Trophoblast cell (in vitro differentiated cells and primary cell): ENCODE measurements at regions not wholly inside any gene's neighbourhood (a gene's known extent, or its start where the extent isn't known, plus 50 kb on each side); places are given as distances from the start of the nearest gene placed in this dataset.

Experiments used
- DNase-seq, 2 donors: peaks; one replicate each; pipeline ENCODE4 v3.0.0-alpha.2; 2016
- H2AFZ ChIP-seq: 2 replicates; pipeline ENCODE4 v1.6.1; 2013; ENCODE audit warnings: low read length, moderate library complexity, mild to moderate bottlenecking; ENCODE audit not compliant: insufficient read depth, poor library complexity
- H2AK5ac ChIP-seq: 2 replicates; pipeline ENCODE4 v1.6.1; 2013; ENCODE audit warnings: mild to moderate bottlenecking, low read length
- H2BK120ac ChIP-seq: 2 replicates; pipeline ENCODE4 v1.6.1; 2013; ENCODE audit warnings: low read length, mild to moderate bottlenecking, moderate library complexity; ENCODE audit not compliant: insufficient read depth, poor library complexity
- H2BK12ac ChIP-seq: 2 replicates; pipeline ENCODE4 v1.6.1; 2013; ENCODE audit warnings: mild to moderate bottlenecking, low read length, moderate library complexity
- H2BK5ac ChIP-seq: 2 replicates; pipeline ENCODE4 v1.6.1; 2013; ENCODE audit warnings: low read length, low read depth, moderate library complexity, mild to moderate bottlenecking; ENCODE audit not compliant: poor library complexity
- H3K14ac ChIP-seq: 2 replicates; pipeline ENCODE4 v1.6.1; 2013; ENCODE audit warnings: mild to moderate bottlenecking, low read length
- H3K18ac ChIP-seq: 2 replicates; pipeline ENCODE4 v1.6.1; 2013; ENCODE audit warnings: mild to moderate bottlenecking, low read length
- H3K23ac ChIP-seq: 2 replicates; pipeline ENCODE4 v1.6.1; 2013; ENCODE audit warnings: low read length
- H3K27ac ChIP-seq: 2 replicates; pipeline ENCODE4 v1.5.1; 2013; ENCODE audit warnings: low read depth, mild to moderate bottlenecking, inconsistent platforms, low read length, moderate library complexity
- H3K27me3 ChIP-seq: 2 replicates; pipeline ENCODE4 v1.6.1; 2013; ENCODE audit warnings: inconsistent platforms, mild to moderate bottlenecking, low read length, moderate library complexity; ENCODE audit not compliant: insufficient read depth
- H3K36me3 ChIP-seq, 2 experiments: 1 replicate in 1 of 2; 2 replicates in 1 of 2; pipeline ENCODE4 v1.6.1; 2013; ENCODE audit warnings: low read length in 2 of 2, mild to moderate bottlenecking in 2 of 2, moderate library complexity in 1 of 2; ENCODE audit not compliant: insufficient read depth in 2 of 2, control insufficient read depth in 1 of 2
- H3K4ac ChIP-seq: 2 replicates; pipeline ENCODE4 v1.6.1; 2013; ENCODE audit warnings: low read depth, mild to moderate bottlenecking, low read length, moderate library complexity
- H3K4me1 ChIP-seq, 2 experiments: 1 replicate in 1 of 2; 2 replicates in 1 of 2; pipeline ENCODE4 v1.6.1; 2013; ENCODE audit warnings: low read length in 2 of 2, mild to moderate bottlenecking in 2 of 2, moderate library complexity in 1 of 2; ENCODE audit not compliant: insufficient read depth in 2 of 2, control insufficient read depth in 1 of 2
- H3K4me2 ChIP-seq: 2 replicates; pipeline ENCODE4 v1.6.1; 2013; ENCODE audit warnings: inconsistent platforms, mild to moderate bottlenecking, low read length, moderate library complexity
- H3K4me3 ChIP-seq: 2 replicates; pipeline ENCODE4 v1.5.1; 2013; ENCODE audit warnings: mild to moderate bottlenecking, low read depth, low read length, inconsistent platforms
- H3K79me1 ChIP-seq: one replicate; pipeline ENCODE4 v1.6.1; 2013; ENCODE audit warnings: low read length
- H3K79me2 ChIP-seq: 2 replicates; pipeline ENCODE4 v1.6.1; 2013; ENCODE audit warnings: low read length, mild to moderate bottlenecking; ENCODE audit not compliant: control insufficient read depth, insufficient read depth, poor library complexity
- H3K9ac ChIP-seq: 2 replicates; pipeline ENCODE4 v1.6.1; 2013; ENCODE audit warnings: mild to moderate bottlenecking, low read length
- H3K9me3 ChIP-seq: 2 replicates; pipeline ENCODE4 v1.6.1; 2013; ENCODE audit warnings: low read depth, mild to moderate bottlenecking, control low read depth, inconsistent platforms, low read length; ENCODE audit not compliant: insufficient read depth
- H4K12ac ChIP-seq: 2 replicates; pipeline ENCODE4 v1.6.1; 2013; ENCODE audit warnings: low read depth, mild to moderate bottlenecking, low read length, moderate library complexity
- H4K8ac ChIP-seq: 2 replicates; pipeline ENCODE4 v1.6.1; 2013; ENCODE audit warnings: low read depth, mild to moderate bottlenecking, low read length, moderate library complexity
- H4K91ac ChIP-seq: one replicate; pipeline ENCODE4 v1.6.1; 2013; ENCODE audit warnings: low read depth, mild to moderate bottlenecking, low read length, moderate library complexity
- WGBS: extraction: QIAGEN DNeasy Blood & Tissue Kit; methylation state at CpG from one replicate; pipeline ENCODE4 v1.1.7; 2013; ENCODE audit warnings: missing lambda C conversion rate; ENCODE audit not compliant: insufficient read length, insufficient coverage; ENCODE audit errors: extremely low coverage; 5-methylcytosine and 5-hydroxymethylcytosine counted together

DNA sequence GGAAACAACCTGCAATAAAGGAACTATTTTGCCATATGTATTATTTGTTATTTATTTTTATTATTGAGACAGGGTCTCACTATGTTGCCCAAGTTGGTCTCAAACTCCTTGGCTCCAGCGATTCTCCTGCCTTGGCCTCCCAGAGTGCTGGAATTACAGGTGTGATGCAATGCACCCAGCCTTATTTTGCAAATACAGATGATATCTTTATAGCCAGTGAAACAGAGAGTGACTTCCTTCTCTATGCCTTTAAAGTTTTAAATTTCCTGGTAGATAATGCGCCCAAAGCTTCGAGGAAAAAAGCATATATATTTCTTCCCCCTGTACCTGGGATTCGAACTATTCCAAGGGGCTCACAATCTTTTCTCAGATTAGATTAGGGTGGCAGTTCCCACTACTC lies 601.1 kb upstream of the HTR2C start:
- H2BK12ac ChIP-seq = no peak overlapping the region
- no peak overlapping the region for H4K91ac ChIP-seq
- no peak overlapping the region for H2BK120ac ChIP-seq
- no peak overlapping the region for H3K27ac ChIP-seq
- no peak overlapping the region for H3K23ac ChIP-seq
- no peaks in the 10 kb centered on the region for H3K79me1 ChIP-seq
- no peak overlapping the region for H2BK5ac ChIP-seq
- H4K12ac ChIP-seq = no peak overlapping the region
- H3K4me1 ChIP-seq = no peaks in the 10 kb centered on the region
- H4K8ac ChIP-seq = no peak overlapping the region
- no peak overlapping the region for H2AFZ ChIP-seq
- no peaks in the 10 kb centered on the region for H3K79me2 ChIP-seq
- H3K4me3 ChIP-seq = no peak overlapping the region
- no peak for DNase-seq
- H3K14ac ChIP-seq = no peak overlapping the region
- H3K4ac ChIP-seq = no peak overlapping the region
- no CpG with 5 or more reads among the region's 4 CpGs for WGBS
- H3K9ac ChIP-seq = no peak overlapping the region
- H3K4me2 ChIP-seq = no peak overlapping the region
- H3K27me3 ChIP-seq = no peaks in the 10 kb centered on the region
- H3K36me3 ChIP-seq = no peaks in the 10 kb centered on the region
- H3K9me3 ChIP-seq = no peaks in the 10 kb centered on the region
- no peak overlapping the region for H3K18ac ChIP-seq
- no peak overlapping the region for H2AK5ac ChIP-seq

DNA sequence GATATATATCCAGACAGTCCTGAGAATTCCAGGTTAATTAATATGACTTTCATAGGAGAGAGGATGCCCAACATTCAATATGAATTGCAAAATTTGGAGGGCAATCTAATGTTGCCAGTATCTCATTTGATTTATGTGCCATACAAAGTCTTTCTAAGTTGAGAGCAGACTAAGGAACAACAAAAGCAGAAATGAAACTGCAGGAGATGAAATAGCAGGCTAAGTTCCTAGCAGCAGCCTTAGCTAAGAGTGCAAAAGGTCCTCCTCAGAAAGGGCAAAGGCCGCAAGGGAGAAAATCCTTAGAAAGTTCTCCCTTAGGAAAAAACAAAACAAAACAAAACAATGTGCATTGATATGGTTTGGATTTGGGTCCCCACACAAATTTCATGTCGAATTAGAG lies 602.9 kb upstream of the HTR2C start:
- no CpG with 5 or more reads among the region's 2 CpGs for WGBS

GRCh38 chrX:113977887-113978286 lies 606.0 kb upstream of the HTR2C start:
- Histone ChIP-seq H3K79me1 (no peaks in the 10 kb centered on the region), H3K18ac (no peak overlapping the region), H2BK12ac (no peak overlapping the region), H3K4me2 (no peak overlapping the region), H3K27me3 (no peaks in the 10 kb centered on the region), H4K12ac (no peak overlapping the region), H3K4me1 (no peaks in the 10 kb centered on the region), H3K9ac (no peak overlapping the region), H3K9me3 (no peaks in the 10 kb centered on the region), H3K4ac (no peak overlapping the region), H2BK5ac (no peak overlapping the region), H2BK120ac (no peak overlapping the region), H3K14ac (no peak overlapping the region), H3K36me3 (no peaks in the 10 kb centered on the region), H3K27ac (no peak overlapping the region), H3K23ac (no peak overlapping the region), H2AK5ac (no peak overlapping the region), H4K8ac (no peak overlapping the region), H3K4me3 (no peak overlapping the region), H2AFZ (no peak overlapping the region), H3K79me2 (no peaks in the 10 kb centered on the region), H4K91ac (no peak overlapping the region)
- DNase-seq = no peak
- WGBS = no CpG with 5 or more reads among the region's 1 CpG

More for the DNA sequence above, 602.9 kb upstream of the HTR2C start:
- Histone ChIP-seq H4K91ac (no peak overlapping the region), H3K27me3 (no peaks in the 10 kb centered on the region), H3K9ac (no peak overlapping the region), H3K23ac (no peak overlapping the region), H2BK120ac (no peak overlapping the region), H3K4me2 (no peak overlapping the region), H3K36me3 (no peaks in the 10 kb centered on the region), H2BK5ac (no peak overlapping the region), H3K4ac (no peak overlapping the region), H3K79me2 (no peaks in the 10 kb centered on the region), H2AFZ (no peak overlapping the region), H4K8ac (no peak overlapping the region), H3K18ac (no peak overlapping the region), H2AK5ac (no peak overlapping the region), H3K79me1 (no peaks in the 10 kb centered on the region), H3K4me1 (no peaks in the 10 kb centered on the region), H3K4me3 (no peak overlapping the region), H3K14ac (no peak overlapping the region), H4K12ac (no peak overlapping the region), H3K27ac (no peak overlapping the region), H2BK12ac (no peak overlapping the region), H3K9me3 (no peaks in the 10 kb centered on the region)
- DNase-seq = no peak

GRCh38 chrX:113975441-113975840 lies 608.4 kb upstream of the HTR2C start:
- H2BK5ac ChIP-seq = no peak overlapping the region
- H3K23ac ChIP-seq = no peak overlapping the region
- H3K4me3 ChIP-seq = no peak overlapping the region
- no peak overlapping the region for H3K4me2 ChIP-seq
- H3K36me3 ChIP-seq = no peaks in the 10 kb centered on the region
- H3K9ac ChIP-seq = no peak overlapping the region
- no peaks in the 10 kb centered on the region for H3K4me1 ChIP-seq
- no peaks in the 10 kb centered on the region for H3K79me1 ChIP-seq
- WGBS = no CpG with 5 or more reads among the region's 2 CpGs
- no peak for DNase-seq
- H2BK120ac ChIP-seq = no peak overlapping the region
- H3K4ac ChIP-seq = no peak overlapping the region
- H2AK5ac ChIP-seq = no peak overlapping the region
- H3K79me2 ChIP-seq = no peaks in the 10 kb centered on the region
- no peak overlapping the region for H3K14ac ChIP-seq
- no peak overlapping the region for H3K18ac ChIP-seq
- H2AFZ ChIP-seq = no peak overlapping the region
- no peak overlapping the region for H4K8ac ChIP-seq
- no peak overlapping the region for H4K91ac ChIP-seq
- no peaks in the 10 kb centered on the region for H3K9me3 ChIP-seq
- no peak overlapping the region for H2BK12ac ChIP-seq
- no peak overlapping the region for H3K27ac ChIP-seq
- no peak overlapping the region for H4K12ac ChIP-seq
- no peaks in the 10 kb centered on the region for H3K27me3 ChIP-seq
